Liver (tissue), 8 donors: ENCODE measurements at regions not wholly inside any gene's neighbourhood (a gene's known extent, or its start where the extent isn't known, plus 50 kb on each side); places are given as distances from the start of the nearest gene placed in this dataset.

Source experiments
- DNase-seq: peaks from one replicate; pipeline ENCODE4 v3.0.0-alpha.2; 2017; ENCODE audit warnings: low spot score
- H3K27ac ChIP-seq, 2 donors: one replicate each; pipeline ENCODE4 v1.7.0; 2013; ENCODE audit warnings: inconsistent platforms in 2 of 2, low read length in 2 of 2, control low read depth in 1 of 2, low read depth in 1 of 2, mild to moderate bottlenecking in 1 of 2
- H3K27me3 ChIP-seq, 4 donors: one replicate each; pipeline versions ENCODE4 v1.6.1 to v1.7.0; 2013; ENCODE audit warnings: low read length in 3 of 4, inconsistent platforms in 1 of 4, mild to moderate bottlenecking in 1 of 4, moderate library complexity in 1 of 4; ENCODE audit not compliant: control insufficient read depth in 4 of 4, insufficient read depth in 4 of 4
- H3K36me3 ChIP-seq, 4 donors: one replicate each; pipeline versions ENCODE4 v1.6.1 to v1.7.0; 2013; ENCODE audit warnings: low read length in 3 of 4, mild to moderate bottlenecking in 3 of 4, low read depth in 1 of 4, moderate library complexity in 1 of 4; ENCODE audit not compliant: control insufficient read depth in 4 of 4, insufficient read depth in 3 of 4
- H3K4me1 ChIP-seq, 4 donors: one replicate each; pipeline versions ENCODE4 v1.6.1 to v1.7.0; 2013; ENCODE audit warnings: low read length in 3 of 4, mild to moderate bottlenecking in 3 of 4, moderate library complexity in 1 of 4; ENCODE audit not compliant: control insufficient read depth in 4 of 4, insufficient read depth in 4 of 4
- H3K4me3 ChIP-seq, 3 donors: one replicate each; pipeline versions ENCODE4 v1.6.1 to v1.7.0; 2013; ENCODE audit warnings: low read length in 3 of 3, control low read depth in 1 of 3, low read depth in 1 of 3, mild to moderate bottlenecking in 1 of 3
- H3K9ac ChIP-seq, 2 donors: one replicate each; pipeline ENCODE4 v1.7.0; 2013; ENCODE audit warnings: low read length in 2 of 2, mild to moderate bottlenecking in 2 of 2, moderate library complexity in 2 of 2, control low read depth in 1 of 2, low read depth in 1 of 2
- H3K9me3 ChIP-seq, 4 donors: one replicate each; pipeline versions ENCODE4 v1.6.1 to v1.7.0; 2013; ENCODE audit warnings: low read length in 3 of 4; ENCODE audit not compliant: control insufficient read depth in 4 of 4
- ATF3 ChIP-seq: IDR thresholded peaks from 2 replicates; pipeline ENCODE4 v1.6.1; 2016; ENCODE audit warnings: antibody characterized with exemption
- CTCF ChIP-seq: fragments of 150-350 bp; IDR thresholded peaks from 2 replicates; pipeline ENCODE4 v1.5.1; 2017; ENCODE audit warnings: improper control_type of control experiment, low read depth, low read length; ENCODE audit not compliant: missing input control
- EGR1 ChIP-seq, 2 donors: IDR thresholded peaks; 2 replicates each; pipeline ENCODE4 v1.6.1; 2016 to 2018; ENCODE audit warnings: antibody characterized with exemption in 2 of 2, low read depth in 2 of 2
- FOXA1 ChIP-seq: IDR thresholded peaks from 2 replicates; pipeline ENCODE4 v1.6.1; 2016; ENCODE audit warnings: antibody characterized with exemption
- FOXA2 ChIP-seq: IDR thresholded peaks from 2 replicates; pipeline ENCODE4 v1.6.1; 2016; ENCODE audit warnings: antibody characterized with exemption
- GABPA ChIP-seq, 2 donors: IDR thresholded peaks in 1 of 2; conservative IDR thresholded peaks in 1 of 2; 2 replicates each; pipeline ENCODE4 v1.6.1; 2016; ENCODE audit warnings: antibody characterized with exemption in 2 of 2, mild to moderate bottlenecking in 1 of 2, moderate library complexity in 1 of 2
- HNF4A ChIP-seq, 2 donors: conservative IDR thresholded peaks; 2 replicates each; pipeline ENCODE4 v1.6.1; 2016; ENCODE audit warnings: antibody characterized with exemption in 2 of 2, mild to moderate bottlenecking in 2 of 2
- HNF4G ChIP-seq: IDR thresholded peaks from 2 replicates; pipeline ENCODE4 v1.6.1; 2016; ENCODE audit warnings: antibody characterized with exemption
- JUND ChIP-seq, 2 donors: IDR thresholded peaks; 2 replicates each; pipeline ENCODE4 v1.6.1; 2016; ENCODE audit warnings: antibody characterized with exemption in 2 of 2
- MAX ChIP-seq: IDR thresholded peaks from 2 replicates; pipeline ENCODE4 v1.6.1; 2016; ENCODE audit warnings: antibody characterized with exemption
- NR2F2 ChIP-seq: IDR thresholded peaks from 2 replicates; pipeline ENCODE4 v1.6.1; 2016; ENCODE audit warnings: antibody characterized with exemption
- RAD21 ChIP-seq, 2 donors: IDR thresholded peaks; 2 replicates each; pipeline ENCODE4 v1.6.1; 2016; ENCODE audit warnings: antibody characterized with exemption in 2 of 2, mild to moderate bottlenecking in 2 of 2
- RXRA ChIP-seq, 2 donors: IDR thresholded peaks; 2 replicates each; pipeline ENCODE4 v1.6.1; 2017 to 2018; ENCODE audit warnings: antibody characterized with exemption in 2 of 2, mild to moderate bottlenecking in 1 of 2
- SP1 ChIP-seq: IDR thresholded peaks from 2 replicates; pipeline ENCODE4 v1.6.1; 2018; ENCODE audit warnings: antibody characterized with exemption, mild to moderate bottlenecking
- TAF1 ChIP-seq: conservative IDR thresholded peaks from 2 replicates; pipeline ENCODE4 v1.6.1; 2016; ENCODE audit warnings: antibody characterized with exemption, mild to moderate bottlenecking
- YY1 ChIP-seq: IDR thresholded peaks from 2 replicates; pipeline ENCODE4 v1.6.1; 2016; ENCODE audit warnings: antibody characterized with exemption, mild to moderate bottlenecking
- WGBS: extraction: QIAGEN DNeasy Blood & Tissue Kit; methylation state at CpG from one replicate; pipeline ENCODE4 v1.1.7; 2013; 5-methylcytosine and 5-hydroxymethylcytosine counted together
- TF ChIP-seq, protein P1 (sequence below): IDR thresholded peaks from 2 replicates; pipeline ENCODE4 v1.6.1; 2016; ENCODE audit warnings: antibody characterized with exemption
- TF ChIP-seq, protein P2 (sequence below): IDR thresholded peaks from 2 replicates; pipeline ENCODE4 v1.6.1; 2016; ENCODE audit warnings: antibody characterized with exemption, mild to moderate bottlenecking
- donor health status: healthy.
- donor health status: healthy.
- donor health status: healthy.
- donor health status: healthy.
- donor health status: healthy.

DNA sequence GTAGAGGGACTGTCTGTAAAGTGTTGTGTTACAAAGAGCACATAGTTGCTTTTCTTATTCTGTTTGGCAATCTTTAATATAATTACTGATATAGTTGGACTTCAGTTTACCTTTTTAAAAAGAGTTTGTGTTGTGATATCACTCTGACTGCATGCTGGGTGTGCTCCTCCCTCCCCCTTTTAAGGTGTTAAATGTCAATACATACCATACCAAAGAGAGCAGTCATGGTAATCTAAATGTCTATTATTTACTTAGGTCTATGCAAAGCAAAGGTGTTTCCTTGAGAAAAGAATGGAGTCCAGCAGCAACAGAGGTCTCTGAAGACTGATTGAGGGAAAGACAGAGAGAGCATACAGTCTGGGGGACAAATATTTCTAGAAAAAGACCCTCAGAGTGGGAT is 275.1 kb upstream of the NRP1 start (continued):
- TF ChIP-seq ATF3 (no peak), FOXA1 (no peak), RAD21 (IDR thresholded peaks at IDR 0.05) (no peak), JUND (IDR thresholded peaks at IDR 0.05) (no peak), HNF4G (no peak), TAF1 (no peak)
- TF ChIP-seq, protein P1, sequence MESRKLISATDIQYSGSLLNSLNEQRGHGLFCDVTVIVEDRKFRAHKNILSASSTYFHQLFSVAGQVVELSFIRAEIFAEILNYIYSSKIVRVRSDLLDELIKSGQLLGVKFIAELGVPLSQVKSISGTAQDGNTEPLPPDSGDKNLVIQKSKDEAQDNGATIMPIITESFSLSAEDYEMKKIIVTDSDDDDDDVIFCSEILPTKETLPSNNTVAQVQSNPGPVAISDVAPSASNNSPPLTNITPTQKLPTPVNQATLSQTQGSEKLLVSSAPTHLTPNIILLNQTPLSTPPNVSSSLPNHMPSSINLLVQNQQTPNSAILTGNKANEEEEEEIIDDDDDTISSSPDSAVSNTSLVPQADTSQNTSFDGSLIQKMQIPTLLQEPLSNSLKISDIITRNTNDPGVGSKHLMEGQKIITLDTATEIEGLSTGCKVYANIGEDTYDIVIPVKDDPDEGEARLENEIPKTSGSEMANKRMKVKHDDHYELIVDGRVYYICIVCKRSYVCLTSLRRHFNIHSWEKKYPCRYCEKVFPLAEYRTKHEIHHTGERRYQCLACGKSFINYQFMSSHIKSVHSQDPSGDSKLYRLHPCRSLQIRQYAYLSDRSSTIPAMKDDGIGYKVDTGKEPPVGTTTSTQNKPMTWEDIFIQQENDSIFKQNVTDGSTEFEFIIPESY, result no peak

DNA sequence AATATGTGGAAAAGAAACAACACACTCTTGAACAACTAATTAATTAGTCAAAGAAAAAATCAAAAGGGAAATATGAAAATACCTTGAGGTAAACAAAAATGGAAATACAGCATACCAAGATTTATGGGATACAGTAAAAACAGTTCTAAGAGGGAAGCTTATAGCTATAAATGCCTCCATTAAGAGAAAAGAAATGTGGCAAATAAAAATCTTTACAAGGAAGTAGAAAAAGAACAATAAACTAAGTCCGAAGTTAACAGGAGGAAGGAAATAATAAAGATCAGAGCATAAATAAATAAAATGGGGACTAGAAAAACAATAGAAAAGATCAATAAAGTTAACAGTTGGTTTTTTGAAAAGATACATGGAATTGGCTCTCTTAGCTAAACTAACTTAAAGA is 267.8 kb upstream of the NRP1 start:
- WGBS, result 60% methylated on average over 1 of the region's 1 CpG
- Histone ChIP-seq H3K36me3 (no peaks in the 10 kb centered on the region), H3K4me3 (no peak overlapping the region), H3K27me3 (no peaks in the 10 kb centered on the region), H3K9ac (no peak overlapping the region), H3K4me1 (no peaks in the 10 kb centered on the region), H3K9me3 (no peaks in the 10 kb centered on the region), H3K27ac (no peak overlapping the region)
- no peak for DNase-seq
- TF ChIP-seq FOXA1 (no peak), JUND (IDR thresholded peaks at IDR 0.05) (no peak), GABPA (IDR thresholded peaks at IDR 0.05 in 1 of 2, conservative IDR thresholded peaks at IDR 0.05 in 1 of 2) (no peak), HNF4A (conservative IDR thresholded peaks at IDR 0.05) (no peak), NR2F2 (no peak), ATF3 (no peak), SP1 (no peak), RXRA (IDR thresholded peaks at IDR 0.05) (no peak), CTCF (no peak), TAF1 (no peak), HNF4G (no peak), EGR1 (IDR thresholded peaks at IDR 0.05; ENCODE audit: low read depth in 2 of 2) (no peak), YY1 (no peak), RAD21 (IDR thresholded peaks at IDR 0.05) (no peak), MAX (no peak), FOXA2 (no peak)
- TF ChIP-seq, protein P1, result no peak
- TF ChIP-seq, protein P2, sequence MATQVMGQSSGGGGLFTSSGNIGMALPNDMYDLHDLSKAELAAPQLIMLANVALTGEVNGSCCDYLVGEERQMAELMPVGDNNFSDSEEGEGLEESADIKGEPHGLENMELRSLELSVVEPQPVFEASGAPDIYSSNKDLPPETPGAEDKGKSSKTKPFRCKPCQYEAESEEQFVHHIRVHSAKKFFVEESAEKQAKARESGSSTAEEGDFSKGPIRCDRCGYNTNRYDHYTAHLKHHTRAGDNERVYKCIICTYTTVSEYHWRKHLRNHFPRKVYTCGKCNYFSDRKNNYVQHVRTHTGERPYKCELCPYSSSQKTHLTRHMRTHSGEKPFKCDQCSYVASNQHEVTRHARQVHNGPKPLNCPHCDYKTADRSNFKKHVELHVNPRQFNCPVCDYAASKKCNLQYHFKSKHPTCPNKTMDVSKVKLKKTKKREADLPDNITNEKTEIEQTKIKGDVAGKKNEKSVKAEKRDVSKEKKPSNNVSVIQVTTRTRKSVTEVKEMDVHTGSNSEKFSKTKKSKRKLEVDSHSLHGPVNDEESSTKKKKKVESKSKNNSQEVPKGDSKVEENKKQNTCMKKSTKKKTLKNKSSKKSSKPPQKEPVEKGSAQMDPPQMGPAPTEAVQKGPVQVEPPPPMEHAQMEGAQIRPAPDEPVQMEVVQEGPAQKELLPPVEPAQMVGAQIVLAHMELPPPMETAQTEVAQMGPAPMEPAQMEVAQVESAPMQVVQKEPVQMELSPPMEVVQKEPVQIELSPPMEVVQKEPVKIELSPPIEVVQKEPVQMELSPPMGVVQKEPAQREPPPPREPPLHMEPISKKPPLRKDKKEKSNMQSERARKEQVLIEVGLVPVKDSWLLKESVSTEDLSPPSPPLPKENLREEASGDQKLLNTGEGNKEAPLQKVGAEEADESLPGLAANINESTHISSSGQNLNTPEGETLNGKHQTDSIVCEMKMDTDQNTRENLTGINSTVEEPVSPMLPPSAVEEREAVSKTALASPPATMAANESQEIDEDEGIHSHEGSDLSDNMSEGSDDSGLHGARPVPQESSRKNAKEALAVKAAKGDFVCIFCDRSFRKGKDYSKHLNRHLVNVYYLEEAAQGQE, result no peak
